Testis (tissue), 2 donors: ENCODE measurements at regions not wholly inside any gene's neighbourhood (a gene's known extent, or its start where the extent isn't known, plus 50 kb on each side); places are given as distances from the start of the nearest gene placed in this dataset.

ENCODE experiments used
- DNase-seq: peaks from one replicate; pipeline ENCODE4 v3.0.0-alpha.2; 2019
- H3K27ac ChIP-seq, 2 donors: fragments of 200-600 bp; sonication (generic); one replicate each; pipeline ENCODE4 v1.5.1; 2019
- H3K27me3 ChIP-seq: fragments of 200-600 bp; sonication (generic); one replicate; pipeline ENCODE4 v1.5.1; 2019
- H3K36me3 ChIP-seq: fragments of 200-600 bp; sonication (generic); one replicate; pipeline ENCODE4 v1.5.1; 2017; ENCODE audit warnings: low read depth; ENCODE audit errors: missing control alignments
- H3K4me1 ChIP-seq: fragments of 200-600 bp; sonication (generic); one replicate; pipeline ENCODE4 v1.5.1; 2019
- H3K4me3 ChIP-seq, 2 donors: fragments of 200-600 bp; sonication (generic); one replicate each; pipeline ENCODE4 v1.5.1; 2017 to 2019
- H3K9me3 ChIP-seq: fragments of 200-600 bp; sonication (generic); one replicate; pipeline ENCODE4 v1.5.1; 2017
- CTCF ChIP-seq, 3 experiments: fragments of 450-650 bp in 2 of 3; fragments of 200-600 bp in 1 of 3; sonication (generic) in 1 of 3; IDR thresholded peaks; one replicate each; pipeline ENCODE4 v1.5.1; 2016 to 2019; ENCODE audit warnings: antibody characterized with exemption in 3 of 3, mild to moderate bottlenecking in 2 of 3, moderate library complexity in 1 of 3
- POLR2A ChIP-seq: fragments of 450-650 bp; IDR thresholded peaks from one replicate; pipeline ENCODE4 v1.6.1; 2017; ENCODE audit warnings: antibody characterized with exemption, mild to moderate bottlenecking, moderate library complexity
- WGBS, 2 donors: methylation state at CpG; one replicate each; pipeline ENCODE4 v1.1.5; 2018; 5-methylcytosine and 5-hydroxymethylcytosine counted together
- intact Hi-C: fragments of 100-400 bp; cut with DNase I; formaldehyde crosslinking; loops from one replicate; pipeline ENCODE4 v1.15.1; 2023; ENCODE audit warnings: low total_unique reads

GRCh38 chr12:110996415-110996814 lies 76.0 kb upstream of the MYL2 start:
- Histone ChIP-seq H3K4me1 (no peaks in the 10 kb centered on the region), H3K36me3 (no peaks in the 10 kb centered on the region), H3K4me3 (no peak overlapping the region), H3K27ac (no peak overlapping the region), H3K27me3 (no peaks in the 10 kb centered on the region), H3K9me3 (no peaks in the 10 kb centered on the region)
- 83 to 87% methylated on average over 5 of the region's 5 CpGs for WGBS, 2 donors
- TF ChIP-seq POLR2A, result no peak
- no peak for TF ChIP-seq CTCF (IDR thresholded peaks at IDR 0.05)
- intact Hi-C loops, result no loop called here
- no peak for DNase-seq

- H3K4me1 ChIP-seq, result no peaks in the 10 kb centered on the region
- no peaks in the 10 kb centered on the region for H3K36me3 ChIP-seq
- WGBS, 2 donors, result 94 to 95% methylated on average over 3 of the region's 3 CpGs
- H3K9me3 ChIP-seq, result no peaks in the 10 kb centered on the region
- no peak for DNase-seq
- TF ChIP-seq POLR2A, result no peak
- TF ChIP-seq CTCF (IDR thresholded peaks at IDR 0.05), result no peak
- no peak overlapping the region for H3K27ac ChIP-seq
- H3K4me3 ChIP-seq, result no peak overlapping the region
- intact Hi-C loops, result no loop called here
- no peaks in the 10 kb centered on the region for H3K27me3 ChIP-seq
Observed at GRCh38 chr12:110995615-110996014, 75.2 kb upstream of the MYL2 start.

GRCh38 chr12:110995016-110995415 lies 74.6 kb upstream of the MYL2 start:
- WGBS, 2 donors, result 80% methylated on average over 5 to 7 of the region's 7 CpGs
- TF ChIP-seq POLR2A, result no peak
- no peak for TF ChIP-seq CTCF (IDR thresholded peaks at IDR 0.05)
- H3K9me3 ChIP-seq, result no peaks in the 10 kb centered on the region
- intact Hi-C loops, result no loop called here
- no peaks in the 10 kb centered on the region for H3K4me1 ChIP-seq
- H3K36me3 ChIP-seq, result no peaks in the 10 kb centered on the region
- no peaks in the 10 kb centered on the region for H3K27me3 ChIP-seq
- no peak overlapping the region for H3K4me3 ChIP-seq
- no peak overlapping the region for H3K27ac ChIP-seq
- no peak for DNase-seq

- intact Hi-C loops, result no loop called here
- Histone ChIP-seq H3K27me3 (no peaks in the 10 kb centered on the region), H3K36me3 (no peaks in the 10 kb centered on the region), H3K27ac (no peak overlapping the region), H3K4me3 (no peak overlapping the region), H3K4me1 (no peaks in the 10 kb centered on the region), H3K9me3 (no peaks in the 10 kb centered on the region)
- peak; percentile 75 for DNase-seq
- WGBS, 2 donors, result 60 to 81% methylated on average over 3 of the region's 3 CpGs
- TF ChIP-seq CTCF (IDR thresholded peaks at IDR 0.05) (no peak), POLR2A (no peak)
Observed at GRCh38 chr12:110993434-110993833, 73.1 kb upstream of the MYL2 start.

- H3K4me3 ChIP-seq, result no peak overlapping the region
- H3K27ac ChIP-seq, result no peak overlapping the region
- 16 to 20% methylated on average over 4 of the region's 4 CpGs for WGBS, 2 donors
- TF ChIP-seq CTCF (IDR thresholded peaks at IDR 0.05) (no peak), POLR2A (no peak)
- H3K4me1 ChIP-seq, result no peaks in the 10 kb centered on the region
- no peaks in the 10 kb centered on the region for H3K36me3 ChIP-seq
- DNase-seq, result no peak
- H3K27me3 ChIP-seq, result no peaks in the 10 kb centered on the region
- intact Hi-C loops, result no loop called here
- no peaks in the 10 kb centered on the region for H3K9me3 ChIP-seq
Observed at GRCh38 chr12:110992909-110993308, 72.5 kb upstream of the MYL2 start.
